ENCODE measurements at regions not wholly inside any gene's neighbourhood (a gene's known extent, or its start where the extent isn't known, plus 50 kb on each side); places are given as distances from the start of the nearest gene placed in this dataset.

DNA sequence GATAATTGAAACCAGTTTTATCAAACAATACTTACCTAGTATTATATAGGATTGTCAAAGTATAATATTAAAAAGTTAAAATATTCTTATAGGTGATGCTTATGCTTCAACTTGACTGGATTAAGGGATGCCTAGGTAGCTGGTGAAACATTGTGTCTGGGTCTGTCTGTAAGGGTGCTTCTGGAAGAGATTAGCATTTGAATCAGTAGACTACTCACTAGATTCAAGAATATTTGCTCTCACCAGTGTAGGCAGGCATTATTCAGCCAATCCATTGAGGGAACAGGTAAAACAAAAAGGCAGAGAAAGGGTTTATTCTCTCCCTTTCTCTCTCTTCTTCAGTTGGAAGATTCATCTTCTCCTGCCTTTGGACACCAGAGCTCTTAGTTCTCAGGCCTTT is 486.8 kb upstream of the GOLIM4 start:
- BruUV-seq (replicated peaks) = no TSS peak
- in situ Hi-C loops (cut with HindIII; ENCODE audit: extremely low pct_ligation_motif_present, low pct_unique_long_range_greater_than_20kb) = no loop called here
- Histone ChIP-seq H3K4me1 (ENCODE audit: insufficient read depth, low read length) (no peaks in the 10 kb centered on the region), H3K27ac (ENCODE audit: extremely low read length, insufficient read depth, low read length) (no peak overlapping the region), H2AFZ (ENCODE audit: low read length) (no peak overlapping the region), H3K4me3 (replicated peaks in 1 of 3; ENCODE audit: insufficient read depth in 1 of 3, low read depth in 2 of 3, low read length in 3 of 3) (no peak overlapping the region), H3K36me3 (replicated peaks in 1 of 2; ENCODE audit: control insufficient read depth in 1 of 2, insufficient read depth in 2 of 2, low read length in 2 of 2) (no peaks in the 10 kb centered on the region), H3K9me3 (ENCODE audit: low read length) (no peaks in the 10 kb centered on the region), H3K4me2 (ENCODE audit: low read depth, low read length) (no peak overlapping the region), H3K27me3 (ENCODE audit: control insufficient read depth in 1 of 2, insufficient read depth in 2 of 2, low read length in 2 of 2) (no peaks in the 10 kb centered on the region), H3K79me2 (ENCODE audit: insufficient read depth, low read length) (no peaks in the 10 kb centered on the region), H3K9ac (ENCODE audit: insufficient read depth, low read depth, low read length) (no peak overlapping the region), H4K20me1 (ENCODE audit: insufficient read depth, low read length) (no peaks in the 10 kb centered on the region)
- no peak for FAIRE-seq
- DNase-seq (ENCODE audit: low spot score) = no peak
- CTCF ChIA-PET (ENCODE audit: low intra/inter-chr PET ratio, low total read pairs) = no interaction called here
- POLR2A ChIA-PET = no interaction called here
- intact Hi-C loops (cut with micrococcal nuclease; ENCODE audit: unreplicated experiment) = no loop called here
- no peak for ATAC-seq
- TF ChIP-seq NPAS2 (CRISPR knock-in tag; IDR thresholded peaks at IDR 0.05; ENCODE audit: borderline replicate concordance) = no peak
- TF ChIP-seq, protein P1, sequence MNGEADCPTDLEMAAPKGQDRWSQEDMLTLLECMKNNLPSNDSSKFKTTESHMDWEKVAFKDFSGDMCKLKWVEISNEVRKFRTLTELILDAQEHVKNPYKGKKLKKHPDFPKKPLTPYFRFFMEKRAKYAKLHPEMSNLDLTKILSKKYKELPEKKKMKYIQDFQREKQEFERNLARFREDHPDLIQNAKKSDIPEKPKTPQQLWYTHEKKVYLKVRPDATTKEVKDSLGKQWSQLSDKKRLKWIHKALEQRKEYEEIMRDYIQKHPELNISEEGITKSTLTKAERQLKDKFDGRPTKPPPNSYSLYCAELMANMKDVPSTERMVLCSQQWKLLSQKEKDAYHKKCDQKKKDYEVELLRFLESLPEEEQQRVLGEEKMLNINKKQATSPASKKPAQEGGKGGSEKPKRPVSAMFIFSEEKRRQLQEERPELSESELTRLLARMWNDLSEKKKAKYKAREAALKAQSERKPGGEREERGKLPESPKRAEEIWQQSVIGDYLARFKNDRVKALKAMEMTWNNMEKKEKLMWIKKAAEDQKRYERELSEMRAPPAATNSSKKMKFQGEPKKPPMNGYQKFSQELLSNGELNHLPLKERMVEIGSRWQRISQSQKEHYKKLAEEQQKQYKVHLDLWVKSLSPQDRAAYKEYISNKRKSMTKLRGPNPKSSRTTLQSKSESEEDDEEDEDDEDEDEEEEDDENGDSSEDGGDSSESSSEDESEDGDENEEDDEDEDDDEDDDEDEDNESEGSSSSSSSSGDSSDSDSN (CRISPR knock-in tag; IDR thresholded peaks at IDR 0.05) = no peak
- no peak for TF ChIP-seq HNRNPH1 (optimal IDR thresholded peaks at IDR 0.05; ENCODE audit: low read depth, low read length)
- no peak for TF ChIP-seq PHF21A (CRISPR knock-in tag; IDR thresholded peaks at IDR 0.05)
- TF ChIP-seq, protein P2, sequence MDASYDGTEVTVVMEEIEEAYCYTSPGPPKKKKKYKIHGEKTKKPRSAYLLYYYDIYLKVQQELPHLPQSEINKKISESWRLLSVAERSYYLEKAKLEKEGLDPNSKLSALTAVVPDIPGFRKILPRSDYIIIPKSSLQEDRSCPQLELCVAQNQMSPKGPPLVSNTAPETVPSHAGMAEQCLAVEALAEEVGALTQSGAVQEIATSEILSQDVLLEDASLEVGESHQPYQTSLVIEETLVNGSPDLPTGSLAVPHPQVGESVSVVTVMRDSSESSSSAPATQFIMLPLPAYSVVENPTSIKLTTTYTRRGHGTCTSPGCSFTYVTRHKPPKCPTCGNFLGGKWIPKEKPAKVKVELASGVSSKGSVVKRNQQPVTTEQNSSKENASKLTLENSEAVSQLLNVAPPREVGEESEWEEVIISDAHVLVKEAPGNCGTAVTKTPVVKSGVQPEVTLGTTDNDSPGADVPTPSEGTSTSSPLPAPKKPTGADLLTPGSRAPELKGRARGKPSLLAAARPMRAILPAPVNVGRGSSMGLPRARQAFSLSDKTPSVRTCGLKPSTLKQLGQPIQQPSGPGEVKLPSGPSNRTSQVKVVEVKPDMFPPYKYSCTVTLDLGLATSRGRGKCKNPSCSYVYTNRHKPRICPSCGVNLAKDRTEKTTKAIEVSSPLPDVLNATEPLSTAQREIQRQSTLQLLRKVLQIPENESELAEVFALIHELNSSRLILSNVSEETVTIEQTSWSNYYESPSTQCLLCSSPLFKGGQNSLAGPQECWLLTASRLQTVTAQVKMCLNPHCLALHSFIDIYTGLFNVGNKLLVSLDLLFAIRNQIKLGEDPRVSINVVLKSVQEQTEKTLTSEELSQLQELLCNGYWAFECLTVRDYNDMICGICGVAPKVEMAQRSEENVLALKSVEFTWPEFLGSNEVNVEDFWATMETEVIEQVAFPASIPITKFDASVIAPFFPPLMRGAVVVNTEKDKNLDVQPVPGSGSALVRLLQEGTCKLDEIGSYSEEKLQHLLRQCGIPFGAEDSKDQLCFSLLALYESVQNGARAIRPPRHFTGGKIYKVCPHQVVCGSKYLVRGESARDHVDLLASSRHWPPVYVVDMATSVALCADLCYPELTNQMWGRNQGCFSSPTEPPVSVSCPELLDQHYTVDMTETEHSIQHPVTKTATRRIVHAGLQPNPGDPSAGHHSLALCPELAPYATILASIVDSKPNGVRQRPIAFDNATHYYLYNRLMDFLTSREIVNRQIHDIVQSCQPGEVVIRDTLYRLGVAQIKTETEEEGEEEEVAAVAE (CRISPR knock-in tag; IDR thresholded peaks at IDR 0.05; ENCODE audit: borderline replicate concordance) = no peak
- TF ChIP-seq TGIF2 (CRISPR knock-in tag; IDR thresholded peaks at IDR 0.05) = no peak
- no peak for TF ChIP-seq FOSL1 (CRISPR knock-in tag; IDR thresholded peaks at IDR 0.05; ENCODE audit: borderline replicate concordance)
- TF ChIP-seq REPIN1 (CRISPR knock-in tag; IDR thresholded peaks at IDR 0.05; ENCODE audit: borderline replicate concordance, low read depth) = no peak
- TF ChIP-seq HHEX (CRISPR knock-in tag; IDR thresholded peaks at IDR 0.05) = no peak
- no peak for TF ChIP-seq ZNF816 (CRISPR knock-in tag; IDR thresholded peaks at IDR 0.05; ENCODE audit: borderline replicate concordance)
- TF ChIP-seq CHCHD3 (CRISPR knock-in tag; IDR thresholded peaks at IDR 0.05) = no peak
- TF ChIP-seq, protein P3, sequence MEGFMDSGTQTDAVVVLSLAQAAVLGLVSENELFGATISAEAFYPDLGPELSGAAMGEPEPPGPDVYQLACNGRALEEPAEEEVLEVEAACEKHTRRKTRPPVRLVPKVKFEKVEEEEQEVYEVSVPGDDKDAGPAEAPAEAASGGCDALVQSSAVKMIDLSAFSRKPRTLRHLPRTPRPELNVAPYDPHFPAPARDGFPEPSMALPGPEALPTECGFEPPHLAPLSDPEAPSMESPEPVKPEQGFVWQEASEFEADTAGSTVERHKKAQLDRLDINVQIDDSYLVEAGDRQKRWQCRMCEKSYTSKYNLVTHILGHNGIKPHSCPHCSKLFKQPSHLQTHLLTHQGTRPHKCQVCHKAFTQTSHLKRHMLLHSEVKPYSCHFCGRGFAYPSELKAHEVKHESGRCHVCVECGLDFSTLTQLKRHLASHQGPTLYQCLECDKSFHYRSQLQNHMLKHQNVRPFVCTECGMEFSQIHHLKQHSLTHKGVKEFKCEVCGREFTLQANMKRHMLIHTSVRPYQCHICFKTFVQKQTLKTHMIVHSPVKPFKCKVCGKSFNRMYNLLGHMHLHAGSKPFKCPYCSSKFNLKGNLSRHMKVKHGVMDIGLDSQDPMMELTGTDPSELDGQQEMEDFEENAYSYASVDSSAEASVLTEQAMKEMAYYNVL (CRISPR knock-in tag; IDR thresholded peaks at IDR 0.05; ENCODE audit: borderline replicate concordance) = no peak
- TF ChIP-seq TEAD3 (CRISPR knock-in tag; optimal IDR thresholded peaks at IDR 0.05; ENCODE audit: borderline replicate concordance) = no peak
- no peak for TF ChIP-seq ZNF326 (CRISPR knock-in tag; IDR thresholded peaks at IDR 0.05; ENCODE audit: borderline replicate concordance)
- no peak for TF ChIP-seq JUN (CRISPR knock-in tag; IDR thresholded peaks at IDR 0.05)
- TF ChIP-seq PAWR (CRISPR knock-in tag; IDR thresholded peaks at IDR 0.05; ENCODE audit: borderline replicate concordance) = no peak
